Heart left ventricle (tissue), 13 donors: ENCODE measurements at regions not wholly inside any gene's neighbourhood (a gene's known extent, or its start where the extent isn't known, plus 50 kb on each side); places are given as distances from the start of the nearest gene placed in this dataset.
"Not testable (repeated sequence)": the region's sequence is repeated elsewhere in the genome, so short reads cannot be mapped to it uniquely, and the experiment has no call there.

Source experiments
- CTCF ChIP-seq, 12 donors: fragments of 200-600 bp; sonication (generic) in 4 of 12; IDR thresholded peaks; one replicate each; pipeline versions ENCODE4 v1.5.0 to v1.8.0; 2018 to 2022; ENCODE audit warnings: antibody characterized with exemption in 12 of 12, mild to moderate bottlenecking in 5 of 12
- POLR2A ChIP-seq, 2 donors: fragments of 450-650 bp; IDR thresholded peaks; one replicate each; pipeline ENCODE4 v1.6.1; 2017; ENCODE audit warnings: antibody characterized with exemption in 2 of 2, mild to moderate bottlenecking in 2 of 2, moderate library complexity in 2 of 2
- donor health status: ischemic (EF 13 %, LVEDD 7.1; RV severe dilation, severe dysfunction).
- donor health status: DM: no; HTN: yes; CAD: no.
- donor health status: DM: no; HTN: no; CAD: no.
- donor health status: ischemic (EF 25% LVEDD 6.9; RV normal size, moderate dysfunction).
- donor health status: ischemic (EF 25% LVEDD 5.7; RV mildly dilated, moderate dysfunction).
- donor health status: ischemic (EF 35%, LVEDD 5.7; RV mildly dilated, moderate dysfunction).
- donor health status: nonischemic (EF 11% LVEDD 7.7; RV severe dilation, severe dysfunction).
- donor health status: DM: yes; HTN: yes; CAD: no.
- donor health status: PGD.
- donor health status: ischemic (EF 29% LVEDD 5.4; RV normal size, mild dysfunction).
- donor health status: nonischemic (EF 23%, LVEDD 6.1; RV moderate dilation, normal function).

GRCh38 chr9:73087876-73088275, 63.8 kb upstream of the ANXA1 start:
- not testable (repeated sequence) for TF ChIP-seq POLR2A, CTCF (IDR thresholded peaks at IDR 0.05)
